ENCODE measurements at regions not wholly inside any gene's neighbourhood (a gene's known extent, or its start where the extent isn't known, plus 50 kb on each side); places are given as distances from the start of the nearest gene placed in this dataset.

GRCh38 chr2:194270648-194271047 lies 1386.4 kb upstream of the SLC39A10 start:
- no peaks in the 10 kb centered on the region for H3K36me3 ChIP-seq
- no peaks in the 10 kb centered on the region for H3K9me3 ChIP-seq
- intact Hi-C loops (cut with DNase I; ENCODE audit: low total_unique reads), result no loop called here
- H3K27ac ChIP-seq, result no peak overlapping the region
- no peaks in the 10 kb centered on the region for H3K4me1 ChIP-seq
- DNase-seq (no peak), ATAC-seq (no peak)
- H3K27me3 ChIP-seq, result no peaks in the 10 kb centered on the region
- no peak overlapping the region for H3K4me3 ChIP-seq
- in situ Hi-C loops (cut with MboI; ENCODE audit: low sequenced_read_pairs in 4 of 4), result no loop called here
- TF ChIP-seq POLR2A (IDR thresholded peaks at IDR 0.05), result no peak
- TF ChIP-seq CTCF (IDR thresholded peaks at IDR 0.05 in 4 of 5, conservative IDR thresholded peaks at IDR 0.05 in 1 of 5), result no peak

- DNase-seq, result no peak
- no peak for ATAC-seq
- intact Hi-C loops (cut with DNase I; ENCODE audit: low total_unique reads) (no loop called here), in situ Hi-C loops (cut with MboI; ENCODE audit: low sequenced_read_pairs in 4 of 4) (no loop called here)
- H3K36me3 ChIP-seq, result no peaks in the 10 kb centered on the region
- no peak overlapping the region for H3K27ac ChIP-seq
- no peaks in the 10 kb centered on the region for H3K9me3 ChIP-seq
- H3K4me3 ChIP-seq, result no peak overlapping the region
- no peaks in the 10 kb centered on the region for H3K27me3 ChIP-seq
- H3K4me1 ChIP-seq, result no peaks in the 10 kb centered on the region
- no peak for TF ChIP-seq CTCF (IDR thresholded peaks at IDR 0.05 in 4 of 5, conservative IDR thresholded peaks at IDR 0.05 in 1 of 5)
- TF ChIP-seq POLR2A (IDR thresholded peaks at IDR 0.05), result no peak
These were observed 1392.4 kb upstream of the SLC39A10 start for GRCh38 chr2:194264586-194264985.

GRCh38 chr2:194260185-194260584 lies 1396.8 kb upstream of the SLC39A10 start:
- Histone ChIP-seq H3K4me1 (peaks cover 0 to 3% of the 10 kb centered on the region in 2 donors), H3K27me3 (no peaks in the 10 kb centered on the region), H3K4me3 (no peak overlapping the region), H3K36me3 (no peaks in the 10 kb centered on the region), H3K27ac (no peak overlapping the region), H3K9me3 (no peaks in the 10 kb centered on the region)
- intact Hi-C loops (cut with DNase I; ENCODE audit: low total_unique reads) (loop anchor here (1.0 kb wide), 1 partner anchor 18 kb away; no protein-coding TSS in a partner anchor), in situ Hi-C loops (cut with MboI; ENCODE audit: low sequenced_read_pairs in 4 of 4) (no loop called here)
- ATAC-seq, result no peak
- TF ChIP-seq POLR2A (IDR thresholded peaks at IDR 0.05) (no peak), CTCF (IDR thresholded peaks at IDR 0.05 in 4 of 5, conservative IDR thresholded peaks at IDR 0.05 in 1 of 5) (no peak)
- DNase-seq, result no peak

- no peak for TF ChIP-seq CTCF (IDR thresholded peaks at IDR 0.05 in 4 of 5, conservative IDR thresholded peaks at IDR 0.05 in 1 of 5)
- TF ChIP-seq POLR2A (IDR thresholded peaks at IDR 0.05), result no peak
- H3K4me3 ChIP-seq, result no peak overlapping the region
- H3K27ac ChIP-seq, result no peak overlapping the region
- no peaks in the 10 kb centered on the region for H3K27me3 ChIP-seq
- no peak for ATAC-seq
- no peak for DNase-seq
- H3K36me3 ChIP-seq, result no peaks in the 10 kb centered on the region
- in situ Hi-C loops (cut with MboI; ENCODE audit: low sequenced_read_pairs in 4 of 4), result no loop called here
- H3K4me1 ChIP-seq, result peaks cover 0 to 3% of the 10 kb centered on the region in 2 donors
- no peaks in the 10 kb centered on the region for H3K9me3 ChIP-seq
- intact Hi-C loops (cut with DNase I; ENCODE audit: low total_unique reads), result no loop called here
These were observed 1399.9 kb upstream of the SLC39A10 start for GRCh38 chr2:194257095-194257494.

- intact Hi-C loops (cut with DNase I; ENCODE audit: low total_unique reads), result no loop called here
These were observed 1403.3 kb upstream of the SLC39A10 start for GRCh38 chr2:194253528-194254259.

More at GRCh38 chr2:194253528-194254259, 1403.3 kb upstream of the SLC39A10 start:
- no peaks in the 10 kb centered on the region for H3K27me3 ChIP-seq
- H3K27ac ChIP-seq, result no peak overlapping the region
- DNase-seq, result no peak
- ATAC-seq, result no peak
- no peaks in the 10 kb centered on the region for H3K36me3 ChIP-seq
- in situ Hi-C loops (cut with MboI; ENCODE audit: low sequenced_read_pairs in 4 of 4), result no loop called here
- no peaks in the 10 kb centered on the region for H3K4me1 ChIP-seq
- TF ChIP-seq POLR2A (IDR thresholded peaks at IDR 0.05), result no peak
- TF ChIP-seq CTCF (IDR thresholded peaks at IDR 0.05 in 4 of 5, conservative IDR thresholded peaks at IDR 0.05 in 1 of 5), result no peak
- no peak overlapping the region for H3K4me3 ChIP-seq
- H3K9me3 ChIP-seq, result no peaks in the 10 kb centered on the region
